T-helper 2 cell (primary cell): ENCODE measurements at regions not wholly inside any gene's neighbourhood (a gene's known extent, or its start where the extent isn't known, plus 50 kb on each side); places are given as distances from the start of the nearest gene placed in this dataset.

Experiments
- DNase-seq, 5 experiments: peaks; one replicate each; pipeline versions ENCODE4 v3.0.0 to v3.0.0-alpha.2; 2012 to 2022

DNA sequence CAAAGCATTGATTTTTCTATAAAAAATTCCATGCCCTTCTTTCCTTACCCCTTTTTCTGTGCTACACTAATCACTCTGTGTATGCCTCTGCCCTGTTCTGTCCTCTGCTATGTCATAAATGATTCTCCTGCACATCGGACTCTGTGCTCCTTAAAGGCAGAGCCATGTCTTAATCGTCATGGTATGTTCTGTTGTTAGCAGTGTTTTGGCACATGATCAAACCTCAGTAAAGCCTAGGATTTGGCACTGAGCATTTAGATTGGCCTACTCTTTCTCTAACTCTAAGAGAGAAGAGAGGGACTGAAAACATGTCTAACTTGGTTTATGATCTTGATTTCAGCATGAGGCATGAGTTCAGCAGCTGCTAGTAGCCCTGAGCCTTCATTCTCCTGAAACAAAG is 266.9 kb downstream of the AASDHPPT start:
- no peak for DNase-seq

DNA sequence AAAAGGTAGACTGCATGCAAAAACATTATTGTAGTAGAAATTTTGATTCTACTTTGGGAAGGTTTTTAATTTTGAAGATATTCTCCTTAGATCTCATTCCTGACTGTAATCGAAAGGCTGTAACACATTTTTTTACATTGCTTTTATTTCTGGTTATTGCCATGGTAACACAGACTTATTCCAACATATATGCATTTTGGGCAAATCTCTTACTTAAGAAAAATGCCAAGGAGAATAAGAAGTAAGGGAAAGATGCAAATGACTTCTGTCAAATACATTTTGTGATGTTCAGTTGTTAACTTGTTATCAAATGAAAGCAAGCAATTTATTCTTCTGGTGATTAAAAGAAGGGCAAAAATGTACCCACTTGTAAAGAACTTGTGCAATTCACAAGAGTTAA is 267.5 kb downstream of the AASDHPPT start:
- DNase-seq, result no peak

DNA sequence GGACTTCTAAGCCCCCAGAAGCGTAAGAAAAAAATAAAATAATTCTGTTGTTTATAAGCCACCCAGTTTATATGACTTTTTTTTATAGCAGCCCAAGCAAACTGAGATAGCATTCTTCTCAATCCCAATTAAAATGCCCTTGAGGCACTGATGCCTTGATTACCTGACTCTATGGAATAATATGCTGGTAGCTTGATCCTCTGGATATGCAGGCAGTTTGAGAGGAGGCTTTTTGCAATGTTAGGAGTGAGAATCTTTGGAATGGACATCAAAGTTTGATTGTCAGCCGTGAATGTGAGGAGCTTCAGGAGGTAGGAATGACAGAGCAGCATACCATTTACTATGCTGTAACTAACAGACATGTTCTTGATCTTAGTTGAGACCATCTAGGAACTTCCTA is 275.6 kb downstream of the AASDHPPT start:
- DNase-seq, result no peak

DNA sequence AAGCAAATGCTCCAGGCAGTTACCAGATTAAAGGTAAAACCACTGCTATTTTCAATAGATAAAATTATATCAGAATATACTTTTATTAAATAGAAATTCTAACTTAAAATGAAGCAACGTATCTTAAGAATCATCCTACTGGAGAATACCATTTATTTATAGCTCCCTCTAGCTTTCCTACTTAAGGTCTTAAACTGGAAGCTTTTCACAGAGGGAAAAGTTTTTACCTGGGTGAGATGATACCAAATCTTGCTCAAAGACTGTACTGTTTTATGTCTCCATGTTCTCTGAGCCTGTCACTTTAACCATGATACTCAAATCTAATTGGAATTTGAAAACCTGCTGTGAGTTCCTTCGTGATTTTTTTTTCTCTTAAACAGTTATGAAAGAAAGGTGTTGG is 291.8 kb downstream of the AASDHPPT start:
- no peak for DNase-seq

DNA sequence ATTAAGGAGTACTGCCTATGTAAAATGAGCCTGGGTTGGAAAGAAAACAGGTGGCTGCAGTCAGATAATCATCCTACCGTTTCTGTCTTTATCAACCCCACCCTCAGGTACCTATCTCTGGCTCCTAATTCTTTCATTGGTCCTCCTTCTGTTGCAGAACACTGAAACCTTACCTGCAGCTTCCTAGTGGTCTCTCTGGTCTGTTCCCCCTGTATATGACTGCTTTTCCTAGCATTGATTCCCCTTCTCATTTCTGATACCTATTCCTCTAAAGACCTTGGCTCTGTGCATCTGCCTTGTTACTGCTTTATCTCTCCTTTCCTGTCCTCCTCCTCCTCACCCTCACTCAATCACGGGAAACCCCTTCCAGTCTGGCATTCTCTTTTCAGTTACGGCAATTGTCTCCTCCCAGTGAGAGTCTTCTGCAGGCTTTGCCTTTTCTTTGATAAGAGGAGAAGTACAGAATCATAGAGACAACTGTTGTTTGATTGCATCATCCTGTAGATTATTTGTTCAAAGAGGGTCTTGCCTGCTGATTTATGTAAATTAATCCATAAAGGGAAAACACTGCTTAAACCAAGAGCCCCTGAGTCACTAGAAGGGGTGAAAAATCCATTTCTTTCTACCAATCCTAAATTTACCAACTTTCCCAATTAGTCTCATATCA is 301.2 kb downstream of the AASDHPPT start:
- no peak for DNase-seq

DNA sequence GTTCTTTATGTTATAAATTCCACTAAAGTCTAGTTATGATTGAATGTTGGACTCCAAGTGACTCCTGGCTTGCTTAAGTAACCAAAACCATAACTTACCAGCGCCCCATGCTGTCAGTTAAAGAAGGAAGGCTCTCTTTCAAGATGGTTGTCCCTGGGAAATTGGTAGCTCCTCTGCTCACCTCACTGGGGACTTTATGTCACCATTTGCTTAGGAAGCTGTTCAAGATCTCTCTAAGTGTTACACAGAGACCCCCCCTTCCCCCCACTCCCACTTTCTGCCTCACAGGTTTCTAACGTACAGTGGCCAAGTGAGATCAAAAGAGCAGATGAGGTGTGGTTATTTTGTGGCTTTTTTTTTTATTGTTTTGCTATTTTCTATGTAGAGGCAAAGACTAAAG is 301.8 kb downstream of the AASDHPPT start:
- no peak for DNase-seq

DNA sequence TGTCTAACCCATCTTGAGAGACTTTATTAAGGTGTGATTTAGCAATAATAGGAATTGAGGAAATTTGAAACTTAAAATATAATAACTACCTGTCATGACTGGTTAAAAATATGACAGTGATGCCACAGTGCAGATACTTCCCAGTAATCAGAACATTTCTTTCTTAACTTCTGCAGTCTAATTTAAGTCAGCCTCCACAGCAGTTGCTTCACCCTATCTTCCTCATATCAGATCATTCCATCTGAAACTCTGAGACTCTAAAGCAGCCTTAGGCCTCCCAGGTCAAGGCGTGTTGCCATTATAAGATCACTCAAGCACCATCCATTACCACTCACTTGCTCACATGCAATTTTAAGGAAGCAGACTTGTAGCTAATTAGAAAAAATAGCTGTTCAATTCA is 302.2 kb downstream of the AASDHPPT start:
- DNase-seq, result no peak

DNA sequence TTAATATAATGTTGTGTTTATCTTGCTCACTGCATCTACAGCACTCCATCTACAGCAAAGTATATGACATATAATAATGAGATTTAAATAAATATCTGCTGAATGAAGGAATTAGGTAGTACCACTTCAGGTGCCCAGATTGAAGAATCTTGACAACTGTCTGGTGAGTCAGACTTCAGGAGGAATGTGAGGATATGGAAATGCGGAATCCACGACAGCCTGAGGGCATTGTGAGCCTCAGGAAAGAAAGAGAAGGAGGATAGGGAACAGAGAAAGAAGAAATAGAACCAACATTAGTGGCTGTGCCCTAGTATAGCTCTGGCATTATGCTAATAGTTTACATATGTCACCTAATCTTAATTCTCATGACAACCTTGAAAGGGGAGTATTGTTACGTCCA is 304.4 kb downstream of the AASDHPPT start:
- DNase-seq, result no peak

DNA sequence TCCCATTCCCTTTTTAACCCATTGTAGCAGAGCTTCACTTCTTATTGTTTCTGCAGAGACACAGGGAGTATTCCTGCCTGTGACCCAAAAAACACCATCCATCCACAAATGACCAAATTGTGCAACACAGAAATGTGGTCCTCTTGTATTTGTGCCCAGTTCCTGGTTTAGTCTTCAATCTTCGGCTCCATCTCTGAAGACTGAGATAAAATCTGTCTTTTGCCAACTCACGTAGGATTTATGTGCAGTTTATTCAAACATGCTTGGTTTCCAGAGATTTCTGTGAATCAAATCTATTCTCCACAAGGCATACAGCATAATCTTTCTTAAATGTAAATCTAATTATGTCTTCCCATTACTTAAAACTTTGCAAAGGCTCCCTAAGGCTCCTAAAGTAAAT is 307.0 kb downstream of the AASDHPPT start:
- no peak for DNase-seq

DNA sequence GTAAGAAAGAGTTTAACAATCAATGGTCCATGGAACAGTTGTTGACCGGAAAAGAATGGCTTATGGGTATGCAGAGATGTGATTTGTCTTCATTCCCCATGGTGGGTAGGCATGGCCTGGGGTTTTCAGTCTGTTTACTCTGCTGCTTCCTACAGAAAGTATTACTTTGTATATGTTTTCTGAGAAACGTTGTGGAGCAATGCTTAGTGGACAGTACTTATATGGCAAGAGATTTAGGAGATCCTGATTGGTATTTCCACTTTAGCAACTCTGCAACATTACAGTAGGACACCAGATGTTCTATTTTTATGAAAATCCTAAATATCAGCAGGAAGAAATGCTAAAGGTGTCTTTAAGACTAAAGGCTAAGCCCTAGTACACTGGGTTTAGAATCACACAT is 309.1 kb downstream of the AASDHPPT start:
- no peak for DNase-seq

DNA sequence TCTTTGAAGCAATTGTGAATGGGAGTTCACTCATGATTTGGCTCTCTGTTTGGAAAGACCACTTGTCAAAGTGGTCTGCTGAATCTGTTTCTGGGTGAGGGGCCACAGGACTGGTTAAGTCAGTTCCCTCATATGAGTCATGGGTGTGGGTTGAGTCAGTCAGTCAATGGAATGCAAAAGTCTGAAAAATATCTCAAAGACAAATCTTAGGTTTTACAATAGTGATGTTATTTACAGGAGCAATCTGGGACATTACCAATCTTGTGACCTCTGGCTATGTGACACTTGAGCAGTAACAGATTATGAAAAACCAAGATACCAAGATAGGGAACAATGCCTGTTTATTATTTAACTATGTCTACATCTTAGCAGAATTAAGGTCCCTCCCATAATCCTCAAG is 311.6 kb downstream of the AASDHPPT start:
- no peak for DNase-seq

DNA sequence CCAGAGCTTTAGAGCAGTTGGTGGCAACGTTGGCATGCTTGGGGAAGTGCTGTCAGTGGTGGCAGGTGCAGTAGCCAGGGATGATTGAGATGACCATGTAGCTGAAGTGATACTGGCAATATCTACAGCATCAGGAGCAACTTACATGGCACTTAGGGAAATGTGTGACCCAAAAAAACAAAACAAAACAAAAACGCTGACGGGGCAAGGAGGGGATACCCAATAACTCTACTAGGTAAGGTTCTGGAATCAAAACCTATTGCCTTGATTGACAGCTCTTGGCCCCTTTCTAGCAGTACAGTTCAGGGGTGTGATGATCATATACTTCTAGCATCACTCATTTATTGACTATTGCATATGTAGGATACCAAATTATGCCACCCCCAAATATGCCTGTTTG is 312.6 kb downstream of the AASDHPPT start:
- no peak for DNase-seq

DNA sequence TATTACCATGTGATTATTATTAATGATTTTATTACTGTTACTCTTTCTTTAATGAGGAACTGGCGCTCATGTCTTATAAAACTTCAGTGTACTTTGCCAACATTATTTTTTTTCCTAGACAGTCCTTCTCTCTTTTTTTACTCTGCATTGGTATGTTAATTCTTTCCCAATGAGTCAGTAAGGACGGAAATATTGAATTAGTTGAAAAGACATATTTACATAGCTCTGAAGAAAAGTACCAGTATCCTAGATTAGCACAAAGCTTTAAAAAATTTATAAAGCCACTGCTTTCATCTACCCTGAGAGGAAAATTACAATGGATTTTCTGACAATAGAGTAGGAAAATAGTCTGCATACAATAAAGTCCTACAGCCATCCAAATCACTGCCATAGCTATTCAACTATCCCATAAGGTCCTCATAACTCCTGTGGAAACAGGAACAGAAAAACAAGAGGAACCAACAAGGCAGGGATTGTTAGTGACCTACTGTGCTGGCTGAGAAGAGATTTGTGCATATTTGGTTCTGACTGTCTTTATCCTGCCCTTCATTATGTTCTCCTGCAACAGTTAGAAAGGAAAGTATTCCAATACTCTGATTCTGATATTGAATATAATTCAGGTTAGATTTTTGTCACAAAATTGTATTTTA is 314.4 kb downstream of the AASDHPPT start:
- no peak for DNase-seq

DNA sequence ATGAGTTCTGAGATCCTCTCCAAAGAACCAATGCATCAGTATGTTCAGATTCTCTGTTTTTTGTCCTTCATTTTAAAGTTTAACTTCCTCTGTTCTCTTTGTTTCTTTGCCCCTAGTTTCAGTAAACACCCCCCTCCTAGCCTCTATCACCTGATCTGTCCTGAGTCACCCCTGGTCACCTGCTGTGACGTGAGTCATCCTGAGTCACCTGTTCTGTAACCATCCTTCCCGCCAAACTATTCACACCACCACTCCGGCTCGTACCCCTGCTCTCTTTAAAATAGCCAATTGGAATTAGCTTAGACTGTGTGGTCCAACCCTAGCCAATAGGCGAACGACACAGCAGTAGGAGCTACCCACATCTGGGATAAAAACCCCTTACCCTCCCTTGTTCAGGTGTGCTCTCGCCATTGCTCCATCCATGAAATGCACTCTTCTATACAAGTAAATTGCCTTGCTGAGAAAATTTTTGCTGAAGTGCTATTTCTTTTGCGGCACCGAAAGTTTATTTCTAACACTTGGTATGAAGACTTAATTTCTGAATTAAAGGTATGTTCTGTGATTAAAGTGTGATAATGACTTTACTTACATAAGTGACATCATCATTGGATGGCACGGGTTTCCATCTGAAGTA is 318.4 kb downstream of the AASDHPPT start:
- no peak for DNase-seq

DNA sequence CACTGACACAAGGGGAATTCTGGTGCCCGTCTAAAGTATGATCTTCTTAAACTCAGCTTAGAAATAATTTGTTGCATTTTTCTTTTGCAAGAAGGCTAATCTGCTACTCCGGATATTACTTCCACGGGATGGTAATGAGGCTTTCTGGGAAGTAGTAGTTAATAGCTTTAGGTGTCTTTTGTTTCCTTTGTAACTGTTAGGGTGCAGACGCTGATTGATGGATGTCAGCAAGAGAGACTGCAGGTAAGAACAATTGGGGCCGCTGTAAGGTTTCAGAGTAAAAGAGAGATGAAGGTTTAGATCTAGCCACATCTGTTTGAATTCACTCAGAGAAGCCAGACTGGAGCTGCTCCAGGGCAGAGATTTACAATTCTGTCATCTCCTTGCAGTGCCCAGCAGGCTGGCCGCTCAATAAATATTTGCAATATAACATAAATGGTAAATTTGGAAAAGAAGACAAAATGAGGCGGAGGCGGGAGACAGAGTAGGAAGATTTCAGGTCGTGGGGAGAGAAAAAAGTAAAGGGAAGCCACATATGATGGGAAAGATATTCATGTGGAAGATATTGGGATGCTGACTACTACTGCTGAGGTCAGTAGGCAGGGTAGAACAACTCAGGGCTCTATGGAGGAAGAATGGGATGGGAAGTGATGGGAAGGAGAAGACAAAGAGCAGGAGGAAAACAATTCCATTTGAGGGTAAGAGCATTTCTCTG is 320.5 kb downstream of the AASDHPPT start:
- no peak for DNase-seq

DNA sequence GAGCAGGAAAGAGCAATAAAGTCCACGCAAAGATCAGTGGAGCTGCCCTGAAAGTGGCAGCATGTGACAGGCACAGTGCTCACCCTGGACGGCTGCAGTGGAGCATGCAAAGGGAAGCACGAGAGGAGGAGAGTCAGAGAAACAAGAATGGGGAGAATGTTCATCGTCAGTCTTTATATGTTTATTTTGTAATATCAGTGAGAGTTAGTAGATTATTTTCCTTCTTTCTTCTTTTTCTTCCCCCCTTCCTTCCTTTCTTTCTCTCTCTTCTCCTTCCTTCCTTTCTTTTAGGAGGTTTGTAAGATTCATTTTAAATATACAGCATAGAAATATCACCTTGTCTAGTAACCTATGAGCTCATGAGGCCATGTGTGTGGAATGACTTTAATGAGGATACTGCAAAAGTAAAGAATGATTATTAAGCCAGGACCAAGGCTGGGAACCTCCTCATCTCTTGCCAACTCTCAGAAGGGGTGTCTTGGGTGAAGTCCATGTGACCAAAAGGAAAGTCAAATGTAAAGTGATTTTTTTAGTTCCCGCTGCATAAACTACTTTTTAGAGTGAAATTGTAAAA is 321.1 kb downstream of the AASDHPPT start:
- DNase-seq, result no peak

DNA sequence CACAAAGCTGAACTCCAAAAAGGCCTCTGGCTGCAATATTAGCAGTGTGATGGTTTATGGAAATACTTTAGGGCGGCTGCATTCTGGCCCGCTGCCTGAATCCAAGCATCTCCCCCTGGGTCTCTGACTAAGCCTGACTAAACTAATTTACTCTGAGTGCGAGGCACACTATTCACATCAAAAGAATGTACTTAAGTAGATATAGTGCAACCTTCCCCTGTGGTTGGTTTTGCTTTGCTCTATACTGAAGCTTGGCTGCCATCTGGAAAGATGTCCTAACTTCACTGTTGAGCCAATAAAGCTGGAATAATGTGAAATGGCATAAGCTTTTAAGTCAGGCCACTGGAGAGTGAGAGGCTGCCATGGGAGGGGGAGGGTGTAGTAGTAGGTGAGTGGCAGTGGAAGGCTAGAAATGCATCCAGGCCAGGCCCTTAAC is 321.6 kb downstream of the AASDHPPT start:
- DNase-seq, result no peak

DNA sequence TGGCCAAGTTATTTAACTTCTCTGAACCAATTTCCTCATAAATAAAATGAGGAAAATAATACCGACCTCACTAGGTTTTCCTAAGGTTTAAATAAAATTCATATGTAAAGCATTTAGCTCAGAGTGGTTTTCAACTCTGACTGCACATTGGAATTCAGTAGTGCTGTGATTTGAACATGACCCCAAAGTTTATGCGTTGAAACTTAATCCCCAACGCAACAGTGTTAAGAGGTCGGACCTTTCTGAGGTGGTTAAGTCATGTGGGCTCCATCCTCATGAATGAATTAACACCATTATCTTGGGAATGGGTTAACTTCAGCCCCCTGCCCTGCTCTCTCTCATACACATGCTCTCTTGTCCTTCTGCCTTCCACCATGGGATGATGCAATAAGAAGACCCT is 322.2 kb downstream of the AASDHPPT start:
- no peak for DNase-seq

DNA sequence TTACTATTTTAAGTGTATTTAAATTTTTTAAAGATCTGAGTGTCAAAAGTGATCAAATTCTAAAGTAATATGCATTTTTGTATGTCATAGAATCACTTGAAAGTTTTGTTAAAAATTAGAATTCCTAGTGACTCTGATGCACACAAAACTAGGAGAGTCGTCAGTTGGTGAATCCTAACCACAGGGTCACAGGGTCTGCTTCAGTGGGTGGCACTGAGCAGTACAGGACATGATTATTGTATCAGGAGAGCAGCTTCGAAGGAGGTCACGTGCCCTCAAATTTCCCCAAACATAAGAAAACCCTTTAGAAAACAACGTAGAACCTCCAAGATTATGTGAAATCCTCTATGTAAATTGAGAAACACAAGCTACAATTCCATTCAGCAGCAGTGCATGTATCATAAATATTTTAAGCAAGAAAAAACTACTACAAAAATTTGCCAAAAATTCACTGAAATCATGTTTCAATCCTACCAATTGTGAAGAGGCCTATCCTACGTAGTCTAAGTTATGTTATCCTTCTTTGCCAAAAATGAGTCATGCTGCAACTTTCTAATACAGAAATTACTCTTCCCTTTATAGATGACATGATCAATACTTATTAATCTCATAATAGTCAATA is 323.6 kb downstream of the AASDHPPT start:
- DNase-seq, result no peak

DNA sequence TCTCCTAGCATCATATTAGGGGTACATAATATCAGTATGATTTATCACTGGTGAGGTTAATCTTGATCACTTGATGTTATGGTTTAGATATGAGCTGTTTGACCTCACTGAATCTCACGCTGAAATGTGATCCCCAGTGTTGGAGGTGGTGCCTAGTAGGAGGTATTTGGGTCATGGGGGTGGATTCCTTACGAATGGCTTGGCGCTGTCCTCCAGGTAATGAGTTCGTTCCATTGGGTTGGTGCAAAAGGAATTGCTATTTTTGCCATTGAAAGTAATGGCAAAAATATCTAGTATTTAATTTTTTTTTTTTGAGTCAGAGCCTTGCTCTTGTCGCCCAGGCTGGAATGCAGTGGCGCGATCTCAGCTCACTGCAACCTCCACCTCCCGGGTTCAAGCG is 326.3 kb downstream of the AASDHPPT start:
- no peak for DNase-seq

DNA sequence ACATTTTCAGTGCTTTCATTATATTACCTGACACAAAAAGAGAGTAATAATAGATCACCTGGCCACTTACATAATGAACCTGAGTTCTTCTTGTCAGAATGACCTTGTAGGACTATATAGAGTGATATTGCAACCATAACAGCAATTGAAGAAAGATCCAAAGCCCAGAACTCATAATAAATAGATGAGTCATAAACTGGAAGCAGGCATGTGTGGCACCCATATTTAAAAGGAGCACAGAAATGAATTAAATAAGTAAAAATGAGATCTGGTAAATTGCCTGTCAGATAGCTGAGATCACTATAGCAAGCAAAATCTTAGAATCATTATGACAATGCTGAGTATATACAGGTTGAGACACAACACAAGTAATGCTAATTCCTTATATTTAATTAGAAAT is 331.8 kb downstream of the AASDHPPT start:
- DNase-seq, result no peak

DNA sequence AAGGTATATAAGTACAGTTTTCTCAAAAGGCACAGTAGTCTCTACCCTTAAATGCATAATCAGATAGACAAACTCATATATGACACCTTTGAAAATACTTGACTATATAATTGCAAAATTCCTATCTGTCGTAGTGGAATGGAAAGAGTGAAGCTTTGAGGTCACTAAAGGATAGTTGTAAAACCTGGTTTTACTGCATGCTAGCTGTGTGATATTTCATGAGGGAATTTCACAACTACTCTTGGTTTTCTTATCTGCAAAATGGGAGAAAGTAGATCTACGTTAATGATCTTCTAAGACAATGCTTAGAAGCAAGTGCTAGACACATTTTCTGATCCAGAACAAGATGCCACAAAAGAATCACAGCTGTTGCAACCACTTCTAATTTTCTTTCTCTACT is 332.2 kb downstream of the AASDHPPT start:
- DNase-seq, result no peak

DNA sequence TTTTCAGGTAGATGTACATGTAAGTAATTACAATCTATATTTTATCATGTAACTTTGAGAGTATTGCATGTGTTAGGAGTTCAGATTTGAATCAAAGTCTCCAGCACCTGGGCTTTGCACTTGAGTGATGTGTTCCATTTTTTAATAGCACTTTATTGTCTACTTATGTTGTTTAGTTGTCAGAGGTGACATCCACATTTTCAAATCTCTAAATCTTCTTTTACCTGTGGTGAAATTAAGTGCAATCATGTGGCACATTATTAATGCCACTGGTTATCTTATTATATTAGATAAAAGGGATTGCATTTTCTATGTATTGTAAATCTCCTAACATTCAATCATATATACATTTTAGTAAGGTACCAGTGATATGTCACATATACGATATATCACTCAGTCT is 333.4 kb downstream of the AASDHPPT start:
- DNase-seq, result no peak
